ENCODE measurements at regions not wholly inside any gene's neighbourhood (a gene's known extent, or its start where the extent isn't known, plus 50 kb on each side); places are given as distances from the start of the nearest gene placed in this dataset.
A peak's percentile ranks its signal among the peaks of the same experiment; 100 is the strongest.
"Not testable (repeated sequence)": the region's sequence is repeated elsewhere in the genome, so short reads cannot be mapped to it uniquely, and the experiment has no call there.

GRCh38 chr5:99045871-99046270 lies 117.1 kb upstream of the CHD1 start:
- H3K9me3 Mint-ChIP-seq (ENCODE audit: low read depth): no peaks in the 10 kb centered on the region
- peaks cover 13% of the 10 kb centered on the region for H3K36me3 Mint-ChIP-seq
- no peak overlapping the region for H3K27ac Mint-ChIP-seq
- H3K4me3 Mint-ChIP-seq: no peak overlapping the region
- peaks cover 4% of the 10 kb centered on the region for H3K4me1 Mint-ChIP-seq (ENCODE audit: low read depth)
- no peaks in the 10 kb centered on the region for H3K27me3 Mint-ChIP-seq

- H3K9me3 Mint-ChIP-seq (ENCODE audit: low read depth): peaks cover 16% of the 10 kb centered on the region
Observed at GRCh38 chr5:99043257-99043656, 114.5 kb upstream of the CHD1 start.

GRCh38 chr5:99037668-99038067 lies 108.9 kb upstream of the CHD1 start:
- H3K4me3 Mint-ChIP-seq: peak overlapping the region; percentile 48

More at GRCh38 chr5:99043257-99043656, 114.5 kb upstream of the CHD1 start:
- Mint-ChIP-seq H3K36me3 (peaks cover 35% of the 10 kb centered on the region), H3K4me1 (ENCODE audit: low read depth) (peaks cover 14% of the 10 kb centered on the region)
- not testable (repeated sequence) for H3K27me3 Mint-ChIP-seq, H3K4me3 Mint-ChIP-seq, H3K27ac Mint-ChIP-seq

GRCh38 chr5:99035942-99036341 lies 107.1 kb upstream of the CHD1 start:
- H3K4me1 Mint-ChIP-seq (ENCODE audit: low read depth): peaks cover 66% of the 10 kb centered on the region

More at GRCh38 chr5:99037668-99038067, 108.9 kb upstream of the CHD1 start:
- H3K27me3 Mint-ChIP-seq: no peaks in the 10 kb centered on the region
- H3K36me3 Mint-ChIP-seq: peaks cover 37% of the 10 kb centered on the region
- peak overlapping the region; percentile 48 for H3K27ac Mint-ChIP-seq
- H3K4me1 Mint-ChIP-seq (ENCODE audit: low read depth): peaks cover 54% of the 10 kb centered on the region
- H3K9me3 Mint-ChIP-seq (ENCODE audit: low read depth): peaks cover 24% of the 10 kb centered on the region

GRCh38 chr5:99034336-99034735 lies 105.5 kb upstream of the CHD1 start:
- H3K27ac Mint-ChIP-seq: peak overlapping the region; percentile 92
- peaks cover 68% of the 10 kb centered on the region for H3K4me1 Mint-ChIP-seq (ENCODE audit: low read depth)
- no peaks in the 10 kb centered on the region for H3K27me3 Mint-ChIP-seq
- H3K36me3 Mint-ChIP-seq: peaks cover 15% of the 10 kb centered on the region
- H3K4me3 Mint-ChIP-seq: peak overlapping the region; percentile 79
- peaks cover 17% of the 10 kb centered on the region for H3K9me3 Mint-ChIP-seq (ENCODE audit: low read depth)

More at GRCh38 chr5:99035942-99036341, 107.1 kb upstream of the CHD1 start:
- Mint-ChIP-seq H3K9me3 (ENCODE audit: low read depth) (peaks cover 24% of the 10 kb centered on the region), H3K4me3 (no peak overlapping the region), H3K36me3 (peaks cover 26% of the 10 kb centered on the region), H3K27me3 (no peaks in the 10 kb centered on the region), H3K27ac (no peak overlapping the region)

- H3K27me3 Mint-ChIP-seq: no peaks in the 10 kb centered on the region
- peak overlapping the region; percentile 92 for H3K27ac Mint-ChIP-seq
- peak overlapping the region; percentile 87 for H3K4me3 Mint-ChIP-seq
- peaks cover 5% of the 10 kb centered on the region for H3K36me3 Mint-ChIP-seq
- H3K4me1 Mint-ChIP-seq (ENCODE audit: low read depth): peaks cover 68% of the 10 kb centered on the region
- peaks cover 8% of the 10 kb centered on the region for H3K9me3 Mint-ChIP-seq (ENCODE audit: low read depth)
Observed at GRCh38 chr5:99033014-99033900, 104.5 kb upstream of the CHD1 start.

GRCh38 chr5:99032234-99033013 lies 103.6 kb upstream of the CHD1 start:
- no peaks in the 10 kb centered on the region for H3K27me3 Mint-ChIP-seq
- H3K4me3 Mint-ChIP-seq: peak overlapping the region; percentile 87
- peaks cover 68% of the 10 kb centered on the region for H3K4me1 Mint-ChIP-seq (ENCODE audit: low read depth)
- peak overlapping the region; percentile 92 for H3K27ac Mint-ChIP-seq
- H3K9me3 Mint-ChIP-seq (ENCODE audit: low read depth): peaks cover 8% of the 10 kb centered on the region
- H3K36me3 Mint-ChIP-seq: peaks cover 4% of the 10 kb centered on the region

- Mint-ChIP-seq H3K27ac (no peak overlapping the region), H3K27me3 (no peaks in the 10 kb centered on the region), H3K9me3 (ENCODE audit: low read depth) (peaks cover 8% of the 10 kb centered on the region), H3K4me3 (no peak overlapping the region), H3K4me1 (ENCODE audit: low read depth) (peaks cover 68% of the 10 kb centered on the region), H3K36me3 (peaks cover 4% of the 10 kb centered on the region)
Observed at GRCh38 chr5:99030906-99031440, 102.2 kb upstream of the CHD1 start.

GRCh38 chr5:99029172-99029571 lies 100.4 kb upstream of the CHD1 start:
- Mint-ChIP-seq H3K27ac (no peak overlapping the region), H3K4me1 (ENCODE audit: low read depth) (peaks cover 58% of the 10 kb centered on the region), H3K27me3 (no peaks in the 10 kb centered on the region), H3K9me3 (ENCODE audit: low read depth) (peaks cover 3% of the 10 kb centered on the region), H3K4me3 (no peak overlapping the region), H3K36me3 (peaks cover under 1% of the 10 kb centered on the region)

- H3K9me3 Mint-ChIP-seq (ENCODE audit: low read depth); H3K36me3 Mint-ChIP-seq; H3K27me3 Mint-ChIP-seq; H3K4me3 Mint-ChIP-seq: not testable (repeated sequence)
- Mint-ChIP-seq H3K27ac (peak overlapping the region; percentile 82), H3K4me1 (ENCODE audit: low read depth) (peaks cover 48% of the 10 kb centered on the region)
Observed at GRCh38 chr5:99028170-99028569, 99.4 kb upstream of the CHD1 start.

- no peaks in the 10 kb centered on the region for H3K9me3 Mint-ChIP-seq (ENCODE audit: low read depth)
- peaks cover 28% of the 10 kb centered on the region for H3K4me1 Mint-ChIP-seq (ENCODE audit: low read depth)
- H3K27me3 Mint-ChIP-seq: no peaks in the 10 kb centered on the region
- H3K27ac Mint-ChIP-seq: no peak overlapping the region
- H3K4me3 Mint-ChIP-seq: no peak overlapping the region
- H3K36me3 Mint-ChIP-seq: no peaks in the 10 kb centered on the region
Observed at GRCh38 chr5:99025298-99026045, 96.7 kb upstream of the CHD1 start.

- H3K36me3 Mint-ChIP-seq: no peaks in the 10 kb centered on the region
- H3K4me1 Mint-ChIP-seq (ENCODE audit: low read depth): peaks cover 20% of the 10 kb centered on the region
- H3K4me3 Mint-ChIP-seq: no peak overlapping the region
- no peaks in the 10 kb centered on the region for H3K27me3 Mint-ChIP-seq
- H3K27ac Mint-ChIP-seq: no peak overlapping the region
- H3K9me3 Mint-ChIP-seq (ENCODE audit: low read depth): no peaks in the 10 kb centered on the region
Observed at GRCh38 chr5:99023330-99023729, 94.5 kb upstream of the CHD1 start.

- Mint-ChIP-seq H3K4me1 (ENCODE audit: low read depth) (peaks cover 9% of the 10 kb centered on the region), H3K4me3 (no peak overlapping the region), H3K27me3 (no peaks in the 10 kb centered on the region), H3K36me3 (no peaks in the 10 kb centered on the region), H3K9me3 (ENCODE audit: low read depth) (no peaks in the 10 kb centered on the region), H3K27ac (no peak overlapping the region)
Observed at GRCh38 chr5:99022250-99022649, 93.4 kb upstream of the CHD1 start.

- no peak overlapping the region for H3K27ac Mint-ChIP-seq
Observed at GRCh38 chr5:99020698-99021048, 91.9 kb upstream of the CHD1 start.

More at GRCh38 chr5:99020698-99021048, 91.9 kb upstream of the CHD1 start:
- H3K27me3 Mint-ChIP-seq: no peaks in the 10 kb centered on the region
- H3K9me3 Mint-ChIP-seq (ENCODE audit: low read depth): no peaks in the 10 kb centered on the region
- H3K4me1 Mint-ChIP-seq (ENCODE audit: low read depth): no peaks in the 10 kb centered on the region
- no peak overlapping the region for H3K4me3 Mint-ChIP-seq
- H3K36me3 Mint-ChIP-seq: no peaks in the 10 kb centered on the region
